PC-9 (cell line): ENCODE measurements at regions not wholly inside any gene's neighbourhood (a gene's known extent, or its start where the extent isn't known, plus 50 kb on each side); places are given as distances from the start of the nearest gene placed in this dataset.

ENCODE experiments used
- CTCF ChIP-seq: fragments of 200-600 bp; sonication (generic); conservative IDR thresholded peaks from 2 replicates; pipeline ENCODE4 v1.6.1; 2017; ENCODE audit warnings: mixed run types, antibody characterized with exemption, mild to moderate bottlenecking, moderate library complexity
- EZH2 ChIP-seq: fragments of 200-600 bp; sonication (generic); IDR thresholded peaks from 2 replicates; pipeline ENCODE4 v1.8.0; 2017; ENCODE audit warnings: antibody characterized with exemption, low read depth

GRCh38 chr1:182280504-182280900, 111.1 kb downstream of the GLUL start:
- TF ChIP-seq EZH2, result no peak
- TF ChIP-seq CTCF, result no peak
